ENCODE measurements at regions not wholly inside any gene's neighbourhood (a gene's known extent, or its start where the extent isn't known, plus 50 kb on each side); places are given as distances from the start of the nearest gene placed in this dataset.
"Not testable (repeated sequence)": the region's sequence is repeated elsewhere in the genome, so short reads cannot be mapped to it uniquely, and the experiment has no call there.

DNA sequence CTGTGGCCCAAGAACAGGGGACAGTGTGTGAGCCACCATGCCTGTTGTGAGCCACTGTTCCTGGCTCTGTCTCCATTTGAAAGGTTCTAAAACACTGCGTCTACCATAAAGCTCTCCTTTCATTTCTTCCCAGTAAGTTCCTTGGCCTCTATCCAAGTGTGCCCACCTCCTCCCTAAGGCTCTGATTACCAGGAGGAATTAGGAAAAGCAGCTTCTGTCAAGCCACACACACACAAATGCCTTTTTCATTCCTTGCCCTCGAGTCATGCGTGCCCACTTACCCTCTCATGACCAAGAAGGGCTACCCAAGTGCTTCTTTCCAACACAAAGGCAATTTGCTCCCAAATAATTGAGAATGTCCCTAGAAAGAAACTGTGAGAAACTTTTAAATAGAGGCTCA, 70.8 kb upstream of the PARD3 start:
- H3K4me3 ChIP-seq (ENCODE audit: low read depth, low read length): no peak overlapping the region
- TF ChIP-seq, protein P1, sequence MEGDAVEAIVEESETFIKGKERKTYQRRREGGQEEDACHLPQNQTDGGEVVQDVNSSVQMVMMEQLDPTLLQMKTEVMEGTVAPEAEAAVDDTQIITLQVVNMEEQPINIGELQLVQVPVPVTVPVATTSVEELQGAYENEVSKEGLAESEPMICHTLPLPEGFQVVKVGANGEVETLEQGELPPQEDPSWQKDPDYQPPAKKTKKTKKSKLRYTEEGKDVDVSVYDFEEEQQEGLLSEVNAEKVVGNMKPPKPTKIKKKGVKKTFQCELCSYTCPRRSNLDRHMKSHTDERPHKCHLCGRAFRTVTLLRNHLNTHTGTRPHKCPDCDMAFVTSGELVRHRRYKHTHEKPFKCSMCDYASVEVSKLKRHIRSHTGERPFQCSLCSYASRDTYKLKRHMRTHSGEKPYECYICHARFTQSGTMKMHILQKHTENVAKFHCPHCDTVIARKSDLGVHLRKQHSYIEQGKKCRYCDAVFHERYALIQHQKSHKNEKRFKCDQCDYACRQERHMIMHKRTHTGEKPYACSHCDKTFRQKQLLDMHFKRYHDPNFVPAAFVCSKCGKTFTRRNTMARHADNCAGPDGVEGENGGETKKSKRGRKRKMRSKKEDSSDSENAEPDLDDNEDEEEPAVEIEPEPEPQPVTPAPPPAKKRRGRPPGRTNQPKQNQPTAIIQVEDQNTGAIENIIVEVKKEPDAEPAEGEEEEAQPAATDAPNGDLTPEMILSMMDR (IDR thresholded peaks at IDR 0.05; ENCODE audit: insufficient read depth, low read length): no peak
- DNase-seq (ENCODE audit: low read depth): no peak

DNA sequence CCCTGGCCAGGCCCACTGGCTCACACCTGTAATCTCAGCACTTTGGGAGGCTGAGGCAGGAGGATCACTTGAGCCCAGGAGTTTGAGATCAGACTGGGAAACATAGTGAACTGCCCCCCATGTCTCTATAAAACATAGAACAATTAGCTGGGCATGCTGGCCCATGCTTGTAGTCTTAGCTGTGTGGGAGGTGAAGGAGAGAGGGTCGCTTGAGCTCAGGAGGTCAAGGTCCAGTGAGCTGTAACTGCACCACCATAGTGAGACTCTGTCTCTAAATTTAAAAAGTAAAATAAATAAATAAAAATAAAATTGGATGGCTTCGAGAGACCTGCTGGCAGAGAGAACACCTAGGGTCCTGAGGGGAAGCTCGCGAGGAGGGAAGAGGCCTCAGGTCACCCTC, 69.9 kb upstream of the PARD3 start:
- no peak overlapping the region for H3K4me3 ChIP-seq (ENCODE audit: low read depth, low read length)
- TF ChIP-seq, protein P1 (IDR thresholded peaks at IDR 0.05; ENCODE audit: insufficient read depth, low read length): no peak
- no peak for DNase-seq (ENCODE audit: low read depth)

DNA sequence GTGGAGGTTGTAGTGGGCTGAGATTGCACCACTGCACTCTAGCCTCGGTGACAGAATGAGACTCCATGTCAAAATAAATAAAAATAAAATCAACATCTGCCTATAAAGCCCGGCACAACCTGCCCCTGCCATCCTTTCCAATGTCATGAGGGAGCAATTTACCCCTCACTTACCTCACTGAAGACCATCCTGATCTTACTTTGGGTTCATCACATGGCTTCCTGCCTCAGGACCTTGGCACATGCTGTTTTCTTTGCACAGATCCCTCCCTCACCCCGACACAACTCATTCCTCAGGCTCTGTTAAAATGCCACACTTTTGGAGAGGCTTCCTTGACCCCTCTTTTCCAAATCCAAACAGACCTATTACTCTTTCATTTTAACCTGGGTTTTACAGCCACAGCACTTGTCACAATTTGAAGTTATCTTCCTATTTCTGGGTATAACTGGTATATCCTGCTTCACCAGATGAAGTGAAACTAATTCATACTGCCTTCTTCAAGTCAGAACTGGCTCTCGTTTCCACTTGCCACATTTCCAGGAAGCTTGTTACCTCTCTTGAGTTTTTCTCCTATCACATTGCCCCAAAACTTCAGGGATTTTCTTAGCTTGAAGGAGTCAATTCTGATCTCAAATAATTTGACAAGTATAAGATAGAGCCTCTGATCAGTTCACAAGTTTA, 69.3 kb upstream of the PARD3 start:
- H3K4me3 ChIP-seq (ENCODE audit: low read depth, low read length): no peak overlapping the region
- no peak for DNase-seq (ENCODE audit: low read depth)
- TF ChIP-seq, protein P1 (IDR thresholded peaks at IDR 0.05; ENCODE audit: insufficient read depth, low read length): no peak

DNA sequence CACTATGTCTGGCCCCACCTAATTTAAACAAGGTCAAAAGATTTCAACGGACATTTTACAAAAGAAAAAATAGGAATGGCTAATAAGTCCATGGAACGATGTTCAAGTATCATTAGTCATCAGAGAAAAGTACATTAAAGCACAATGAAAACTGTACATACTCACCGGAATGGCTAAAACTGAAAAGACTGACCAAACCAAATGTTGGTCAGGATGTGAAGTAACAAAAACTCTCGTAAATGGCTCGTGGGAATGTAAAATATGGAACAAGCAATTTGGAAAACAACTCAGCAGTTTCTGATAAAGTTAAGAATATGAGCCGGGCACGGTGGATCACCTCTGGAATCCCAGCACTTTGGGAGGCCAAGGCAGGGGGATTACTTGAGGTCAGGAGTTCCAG, 65.7 kb upstream of the PARD3 start:
- H3K4me3 ChIP-seq (ENCODE audit: low read depth, low read length): no peak overlapping the region
- TF ChIP-seq, protein P1 (IDR thresholded peaks at IDR 0.05; ENCODE audit: insufficient read depth, low read length): no peak
- no peak for DNase-seq (ENCODE audit: low read depth)

DNA sequence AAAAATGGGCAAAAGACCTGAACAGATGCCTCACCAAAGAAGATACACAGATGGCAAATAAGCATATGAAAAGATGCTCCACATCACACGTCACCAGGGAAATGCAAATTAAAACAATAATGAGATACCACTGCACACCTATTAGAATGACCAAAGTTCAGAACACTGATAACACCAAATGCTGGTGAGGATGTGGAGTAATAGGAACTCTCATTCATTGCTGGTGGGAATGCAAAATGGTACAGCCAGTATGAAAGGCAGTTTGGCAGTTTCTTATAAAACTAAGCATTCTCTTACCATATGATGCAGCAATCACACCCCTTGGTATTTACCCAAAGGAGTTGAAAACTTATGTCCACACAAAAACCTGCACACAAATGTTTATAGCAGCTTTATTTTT, 63.6 kb upstream of the PARD3 start:
- DNase-seq (ENCODE audit: low read depth); H3K4me3 ChIP-seq (ENCODE audit: low read depth, low read length): not testable (repeated sequence)

DNA sequence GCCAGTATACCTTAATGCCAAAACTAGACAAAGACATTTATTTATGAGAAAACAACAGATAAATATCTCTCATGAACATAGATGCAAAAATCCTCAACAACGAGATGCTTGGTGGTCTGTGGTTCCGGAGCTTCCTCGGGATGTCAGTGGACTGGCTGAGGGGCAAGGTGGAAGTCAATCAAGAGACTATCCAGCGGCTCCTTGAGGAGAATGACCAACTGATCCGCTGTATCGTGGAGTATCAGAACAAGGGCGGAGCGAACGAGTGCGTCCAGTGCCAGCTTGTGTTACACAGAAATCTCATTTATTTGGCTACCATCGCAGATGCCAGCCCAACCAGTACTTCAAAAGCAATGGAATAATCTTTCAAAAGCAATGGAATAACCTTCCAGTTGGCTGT, 60.0 kb upstream of the PARD3 start:
- H3K4me3 ChIP-seq (ENCODE audit: low read depth, low read length): no peak overlapping the region
- TF ChIP-seq, protein P1 (IDR thresholded peaks at IDR 0.05; ENCODE audit: insufficient read depth, low read length): no peak
- no peak for DNase-seq (ENCODE audit: low read depth)

DNA sequence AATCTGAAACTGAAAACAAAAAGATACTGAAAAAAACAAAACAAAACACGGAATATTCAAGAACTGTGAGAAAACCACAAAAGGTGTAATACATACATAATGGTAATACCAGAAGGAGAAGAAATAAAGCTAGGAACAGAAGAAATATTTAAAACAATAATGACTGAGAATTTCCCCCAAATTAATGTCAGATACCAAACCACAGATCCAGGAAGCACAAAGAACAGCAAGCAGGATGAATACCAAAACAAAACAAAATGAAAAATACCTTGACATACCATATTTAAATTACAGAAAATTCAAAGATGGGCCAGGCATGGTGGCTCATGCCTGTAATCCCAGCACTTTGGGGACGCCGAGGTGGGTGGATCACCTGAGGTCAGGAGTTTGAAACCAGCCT, 57.7 kb upstream of the PARD3 start:
- TF ChIP-seq, protein P1 (IDR thresholded peaks at IDR 0.05; ENCODE audit: insufficient read depth, low read length): no peak
- no peak for DNase-seq (ENCODE audit: low read depth)
- H3K4me3 ChIP-seq (ENCODE audit: low read depth, low read length): no peak overlapping the region

Measured in fibroblast of the aortic adventitia (primary cell).